SK-N-MC (cell line): ENCODE measurements at regions not wholly inside any gene's neighbourhood (a gene's known extent, or its start where the extent isn't known, plus 50 kb on each side); places are given as distances from the start of the nearest gene placed in this dataset.

Experiments
- DNase-seq: peaks from one replicate; pipeline ENCODE4 v3.0.0-alpha.2; 2011; ENCODE audit warnings: low read depth, low spot score
- H3K27ac ChIP-seq: fragments of 200-600 bp; sonication (generic); 2 replicates; pipeline ENCODE4 v1.5.1; 2016; ENCODE audit warnings: mixed run types
- H3K36me3 ChIP-seq: fragments of 200-600 bp; sonication (generic); 2 replicates; pipeline ENCODE4 v1.6.1; 2017; ENCODE audit warnings: antibody characterized with exemption, low read length, mixed read lengths; ENCODE audit not compliant: insufficient read depth
- H3K4me3 ChIP-seq: fragments of 200-600 bp; sonication (generic); 2 replicates; pipeline ENCODE4 v1.5.1; 2016
- H3K9ac ChIP-seq: fragments of 200-600 bp; sonication (generic); 2 replicates; pipeline ENCODE4 v1.8.0; 2017; ENCODE audit warnings: mixed run types, mixed read lengths; ENCODE audit not compliant: insufficient read length
- H3K9me3 ChIP-seq: fragments of 200-600 bp; sonication (generic); 2 replicates; pipeline ENCODE4 v1.6.1; 2017; ENCODE audit warnings: low read depth, mild to moderate bottlenecking, antibody characterized with exemption, low read length, moderate library complexity, mixed read lengths
- EZH2 ChIP-seq: fragments of 200-600 bp; sonication (generic); IDR thresholded peaks from one replicate; pipeline ENCODE4 v1.6.1; 2017; ENCODE audit warnings: antibody characterized with exemption
- FOXP2 ChIP-seq: optimal IDR thresholded peaks from 2 replicates; pipeline ENCODE3; 2011; ENCODE audit warnings: mild to moderate bottlenecking, moderate library complexity; ENCODE audit not compliant: insufficient read depth; ENCODE audit errors: extremely low read length, control extremely low read depth
- POLR2AphosphoS5 ChIP-seq: IDR thresholded peaks from 2 replicates; pipeline ENCODE4 v1.6.1; 2012; ENCODE audit warnings: mild to moderate bottlenecking, low read depth, low read length, borderline replicate concordance

DNA sequence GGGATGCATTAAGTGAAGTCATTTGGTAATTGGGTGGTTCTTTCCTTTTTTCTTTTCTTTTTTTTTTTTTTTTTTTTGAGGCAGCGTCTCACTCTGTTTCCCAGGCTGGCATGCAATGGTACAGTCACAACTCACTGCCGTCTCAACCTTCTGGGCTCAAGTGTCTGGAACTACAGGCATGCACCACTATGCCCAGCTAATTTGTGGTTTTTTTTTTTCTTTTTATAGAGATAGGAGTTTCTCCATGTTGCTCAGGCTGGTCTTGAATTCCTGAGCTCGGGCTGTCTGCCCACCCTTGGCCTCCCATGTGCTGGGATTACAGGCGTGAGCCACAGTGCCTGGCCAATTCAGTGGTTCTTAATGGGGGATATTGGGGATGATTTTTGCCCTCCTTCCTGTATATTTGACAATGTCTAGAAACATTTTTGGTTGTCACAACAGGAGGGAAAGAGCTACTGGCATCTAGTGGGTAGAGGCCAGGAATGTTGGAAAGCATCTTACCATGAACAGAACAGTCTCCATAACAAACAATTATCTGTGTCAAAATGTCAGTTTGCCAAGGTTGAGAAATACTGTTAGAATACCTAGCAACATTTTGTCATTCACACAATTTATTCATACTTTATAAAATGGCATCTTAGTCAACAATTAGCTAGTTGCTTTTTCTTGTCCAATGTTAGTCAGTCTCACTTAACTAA lies 79.4 kb upstream of the CNTN3 start:
- H3K9me3 ChIP-seq: no peaks in the 10 kb centered on the region
- no peaks in the 10 kb centered on the region for H3K36me3 ChIP-seq
- H3K9ac ChIP-seq: no peak overlapping the region
- H3K4me3 ChIP-seq: no peak overlapping the region
- H3K27ac ChIP-seq: no peak overlapping the region
- no peak for DNase-seq
- TF ChIP-seq POLR2AphosphoS5 (no peak), EZH2 (no peak), FOXP2 (no peak)

DNA sequence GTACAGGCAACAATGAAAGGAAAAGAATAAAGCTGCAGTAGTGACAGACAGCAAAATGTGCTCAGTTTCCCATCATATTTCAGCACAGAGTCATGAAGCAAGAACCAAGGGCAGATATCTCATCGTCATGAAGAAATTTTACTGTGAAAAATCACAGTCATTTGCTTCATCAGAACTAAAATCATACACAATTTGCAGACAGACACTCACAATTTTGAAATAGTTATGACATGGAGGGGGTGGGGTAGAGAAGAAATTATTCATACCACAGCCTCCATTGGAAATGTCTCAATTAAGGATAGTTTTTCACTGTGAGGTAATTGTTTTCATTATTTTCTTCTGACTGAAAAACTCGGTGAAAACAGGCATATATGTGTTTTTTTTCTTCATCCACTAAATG lies 78.8 kb upstream of the CNTN3 start:
- Histone ChIP-seq H3K27ac (no peak overlapping the region), H3K9me3 (no peaks in the 10 kb centered on the region), H3K36me3 (no peaks in the 10 kb centered on the region), H3K4me3 (no peak overlapping the region), H3K9ac (no peak overlapping the region)
- TF ChIP-seq POLR2AphosphoS5: no peak
- TF ChIP-seq FOXP2: no peak
- TF ChIP-seq EZH2: no peak
- DNase-seq: no peak

DNA sequence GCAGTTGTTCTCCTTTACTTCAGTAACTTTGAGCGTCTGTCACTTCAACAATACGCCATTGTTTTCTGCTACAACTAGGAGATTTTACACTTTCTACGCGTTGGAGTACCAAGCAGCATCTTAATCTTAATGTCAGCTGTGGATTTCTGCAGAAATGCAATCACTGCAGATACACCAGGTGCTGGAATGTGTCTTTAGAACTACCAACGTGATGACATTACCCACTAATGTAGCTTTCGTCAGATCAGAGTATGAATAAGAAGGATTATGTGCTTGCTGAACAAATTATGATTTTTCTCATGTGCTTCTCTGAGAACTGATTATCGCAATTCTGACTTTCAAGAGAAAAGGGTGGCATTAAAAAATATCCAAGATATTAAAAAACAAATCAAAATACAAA lies 77.5 kb upstream of the CNTN3 start:
- no peak overlapping the region for H3K9ac ChIP-seq
- no peaks in the 10 kb centered on the region for H3K36me3 ChIP-seq
- no peak overlapping the region for H3K4me3 ChIP-seq
- H3K9me3 ChIP-seq: no peaks in the 10 kb centered on the region
- DNase-seq: no peak
- TF ChIP-seq FOXP2 (no peak), EZH2 (no peak), POLR2AphosphoS5 (no peak)
- no peak overlapping the region for H3K27ac ChIP-seq

DNA sequence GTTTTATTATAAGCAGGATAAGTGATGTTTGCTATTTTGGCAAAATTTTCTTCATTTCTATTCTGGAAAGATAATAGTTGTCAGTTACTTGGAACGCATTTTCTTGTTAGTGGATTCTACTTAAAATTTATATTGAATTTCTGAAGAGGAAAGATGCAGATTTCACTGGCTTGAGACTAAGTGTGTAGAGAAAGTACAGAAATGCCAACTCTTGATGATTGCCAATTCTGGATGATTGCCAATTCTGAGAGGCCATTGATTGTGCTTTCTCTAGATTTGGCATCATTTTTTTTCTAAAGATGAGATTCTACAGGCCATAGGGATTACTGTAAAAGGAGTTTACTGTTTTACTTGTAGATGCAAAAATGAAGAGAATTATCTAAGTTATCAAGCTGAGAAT lies 58.9 kb upstream of the CNTN3 start:
- Histone ChIP-seq H3K9me3 (no peaks in the 10 kb centered on the region), H3K27ac (no peak overlapping the region), H3K9ac (no peak overlapping the region), H3K36me3 (no peaks in the 10 kb centered on the region), H3K4me3 (no peak overlapping the region)
- no peak for TF ChIP-seq EZH2
- no peak for TF ChIP-seq POLR2AphosphoS5
- no peak for TF ChIP-seq FOXP2
- no peak for DNase-seq

DNA sequence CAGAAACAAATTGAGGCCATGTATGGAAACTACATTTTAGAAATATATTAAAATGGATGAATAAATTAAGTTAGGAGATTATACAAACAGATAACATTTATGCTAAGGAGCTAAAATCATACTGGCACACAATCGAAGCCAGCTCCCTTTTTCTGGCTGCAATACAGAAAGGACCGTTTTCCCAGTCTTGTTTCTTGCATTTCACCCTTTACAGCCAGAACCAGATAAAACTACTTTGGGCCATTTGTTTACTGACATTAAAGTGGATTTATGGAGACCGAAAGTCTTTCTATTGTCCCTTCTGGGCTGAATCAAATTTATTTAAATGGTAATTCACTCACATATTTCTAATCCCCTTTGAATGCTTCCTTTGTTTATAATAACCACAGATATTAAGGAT lies 50.1 kb upstream of the CNTN3 start:
- Histone ChIP-seq H3K9ac (no peak overlapping the region), H3K27ac (no peak overlapping the region), H3K9me3 (no peaks in the 10 kb centered on the region), H3K4me3 (no peak overlapping the region), H3K36me3 (no peaks in the 10 kb centered on the region)
- TF ChIP-seq FOXP2: no peak
- no peak for TF ChIP-seq EZH2
- TF ChIP-seq POLR2AphosphoS5: no peak
- DNase-seq: no peak
